H1 (cell line): ENCODE measurements at regions not wholly inside any gene's neighbourhood (a gene's known extent, or its start where the extent isn't known, plus 50 kb on each side); places are given as distances from the start of the nearest gene placed in this dataset.

Experiments used
- EP300 ChIP-seq, 2 experiments: IDR thresholded peaks; 1 replicate in 1 of 2; 2 replicates in 1 of 2; pipeline ENCODE4 v1.6.1; 2011 to 2012; ENCODE audit warnings: low read depth in 2 of 2, low read length in 2 of 2, mild to moderate bottlenecking in 2 of 2, borderline replicate concordance in 1 of 2, inconsistent platforms in 1 of 2, moderate library complexity in 1 of 2
- GTF2F1 ChIP-seq: IDR thresholded peaks from 2 replicates; pipeline ENCODE4 v1.6.1; 2012; ENCODE audit warnings: low read depth, low read length, improper control_type of control experiment, borderline replicate concordance
- HDAC2 ChIP-seq, 2 experiments: fragments of 300-600 bp in 1 of 2; sonication (generic) in 1 of 2; IDR thresholded peaks; 2 replicates each; pipeline ENCODE4 v1.6.1; 2011 to 2012; ENCODE audit warnings: low read depth in 2 of 2, low read length in 2 of 2, mild to moderate bottlenecking in 2 of 2, moderate library complexity in 2 of 2, borderline replicate concordance in 1 of 2, inconsistent platforms in 1 of 2
- JUND ChIP-seq: IDR thresholded peaks from 2 replicates; pipeline ENCODE4 v1.6.1; 2011; ENCODE audit warnings: mild to moderate bottlenecking, improper control_type of control experiment, low read length
- NRF1 ChIP-seq: IDR thresholded peaks from 2 replicates; pipeline ENCODE4 v1.6.1; 2011; ENCODE audit warnings: mild to moderate bottlenecking, low read depth, low read length, improper control_type of control experiment
- RBBP5 ChIP-seq: IDR thresholded peaks from 2 replicates; pipeline ENCODE4 v1.7.1; 2012; ENCODE audit warnings: low read depth, mild to moderate bottlenecking, inconsistent platforms, low read length, moderate library complexity, borderline replicate concordance
- RXRA ChIP-seq: IDR thresholded peaks from 2 replicates; pipeline ENCODE4 v1.6.1; 2011; ENCODE audit warnings: low read depth, mild to moderate bottlenecking, low read length, moderate library complexity; ENCODE audit not compliant: insufficient read depth
- YY1 ChIP-seq: IDR thresholded peaks from 2 replicates; pipeline ENCODE4 v1.6.1; 2011; ENCODE audit warnings: low read depth, mild to moderate bottlenecking, low read length
- TF ChIP-seq, protein P1 (sequence below): IDR thresholded peaks from 2 replicates; pipeline ENCODE4 v1.6.1; 2011; ENCODE audit warnings: low read length, improper control_type of control experiment
- TF ChIP-seq, protein P2 (sequence below), 3 experiments: IDR thresholded peaks; 1 replicate in 2 of 3; 2 replicates in 1 of 3; pipeline versions ENCODE4 v1.5.1 to v1.6.1; 2011; ENCODE audit warnings: low read length in 3 of 3, mild to moderate bottlenecking in 3 of 3, inconsistent platforms in 2 of 3, low read depth in 1 of 3, moderate library complexity in 1 of 3; ENCODE audit not compliant: insufficient read depth in 1 of 3; ENCODE audit errors: control extremely low read depth in 1 of 3

DNA sequence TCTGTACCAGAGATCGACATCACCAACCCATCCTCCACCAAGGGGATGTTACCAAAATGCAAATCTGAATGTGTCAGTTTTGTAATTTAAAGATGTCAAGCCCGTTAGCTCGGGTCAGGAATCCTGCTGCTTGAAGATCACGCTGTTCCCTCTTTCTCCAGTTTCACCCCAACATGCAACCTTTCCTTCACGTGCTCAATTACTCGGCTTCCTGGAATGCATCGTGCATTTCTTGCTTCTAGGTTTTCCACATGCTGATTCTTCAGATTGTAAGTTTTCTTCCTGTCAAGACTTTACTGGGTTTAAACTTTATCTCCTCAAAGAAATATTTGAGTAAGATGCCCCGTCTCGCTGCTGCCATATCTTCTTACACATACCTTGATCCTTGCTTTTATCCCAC is 209.5 kb upstream of the SNX2 start:
- TF ChIP-seq, protein P1, sequence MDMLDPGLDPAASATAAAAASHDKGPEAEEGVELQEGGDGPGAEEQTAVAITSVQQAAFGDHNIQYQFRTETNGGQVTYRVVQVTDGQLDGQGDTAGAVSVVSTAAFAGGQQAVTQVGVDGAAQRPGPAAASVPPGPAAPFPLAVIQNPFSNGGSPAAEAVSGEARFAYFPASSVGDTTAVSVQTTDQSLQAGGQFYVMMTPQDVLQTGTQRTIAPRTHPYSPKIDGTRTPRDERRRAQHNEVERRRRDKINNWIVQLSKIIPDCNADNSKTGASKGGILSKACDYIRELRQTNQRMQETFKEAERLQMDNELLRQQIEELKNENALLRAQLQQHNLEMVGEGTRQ: no peak
- TF ChIP-seq YY1 (no peak), RBBP5 (no peak), HDAC2 (IDR thresholded peaks at IDR 0.05; ENCODE audit: borderline replicate concordance in 1 of 2, low read depth in 2 of 2, low read length in 2 of 2) (no peak), NRF1 (no peak), RXRA (no peak), GTF2F1 (no peak), JUND (no peak), EP300 (IDR thresholded peaks at IDR 0.05; ENCODE audit: borderline replicate concordance in 1 of 2, low read depth in 2 of 2, low read length in 2 of 2) (no peak)
- TF ChIP-seq, protein P2, sequence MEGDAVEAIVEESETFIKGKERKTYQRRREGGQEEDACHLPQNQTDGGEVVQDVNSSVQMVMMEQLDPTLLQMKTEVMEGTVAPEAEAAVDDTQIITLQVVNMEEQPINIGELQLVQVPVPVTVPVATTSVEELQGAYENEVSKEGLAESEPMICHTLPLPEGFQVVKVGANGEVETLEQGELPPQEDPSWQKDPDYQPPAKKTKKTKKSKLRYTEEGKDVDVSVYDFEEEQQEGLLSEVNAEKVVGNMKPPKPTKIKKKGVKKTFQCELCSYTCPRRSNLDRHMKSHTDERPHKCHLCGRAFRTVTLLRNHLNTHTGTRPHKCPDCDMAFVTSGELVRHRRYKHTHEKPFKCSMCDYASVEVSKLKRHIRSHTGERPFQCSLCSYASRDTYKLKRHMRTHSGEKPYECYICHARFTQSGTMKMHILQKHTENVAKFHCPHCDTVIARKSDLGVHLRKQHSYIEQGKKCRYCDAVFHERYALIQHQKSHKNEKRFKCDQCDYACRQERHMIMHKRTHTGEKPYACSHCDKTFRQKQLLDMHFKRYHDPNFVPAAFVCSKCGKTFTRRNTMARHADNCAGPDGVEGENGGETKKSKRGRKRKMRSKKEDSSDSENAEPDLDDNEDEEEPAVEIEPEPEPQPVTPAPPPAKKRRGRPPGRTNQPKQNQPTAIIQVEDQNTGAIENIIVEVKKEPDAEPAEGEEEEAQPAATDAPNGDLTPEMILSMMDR (IDR thresholded peaks at IDR 0.05; ENCODE audit: control extremely low read depth in 1 of 3, insufficient read depth in 1 of 3, low read depth in 1 of 3, low read length in 3 of 3): no peak
